ENCODE measurements at regions not wholly inside any gene's neighbourhood (a gene's known extent, or its start where the extent isn't known, plus 50 kb on each side); places are given as distances from the start of the nearest gene placed in this dataset.

DNA sequence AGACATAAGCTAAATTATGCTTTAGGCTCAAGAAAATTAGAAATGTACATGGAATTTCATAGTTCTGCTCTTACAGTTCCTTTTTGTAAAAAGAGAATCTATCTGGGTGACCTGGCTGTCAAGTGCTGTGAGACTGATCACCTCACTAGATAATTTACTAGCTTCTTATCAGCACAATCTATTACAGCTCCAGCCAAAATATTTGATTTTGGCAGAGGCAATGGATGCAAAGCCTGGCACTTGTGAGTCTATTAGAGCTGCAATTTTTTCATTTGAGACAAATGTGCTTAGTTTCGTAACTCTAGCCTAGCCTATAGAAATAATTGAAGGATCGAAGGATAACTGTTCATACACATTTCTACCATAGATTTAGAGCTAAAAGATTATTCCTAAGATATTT lies 927.5 kb downstream of the SLC6A15 start:
- TF ChIP-seq RAD21 (IDR thresholded peaks at IDR 0.05; ENCODE audit: low read length) (no peak), MXI1 (IDR thresholded peaks at IDR 0.05; ENCODE audit: borderline replicate concordance, low read depth, low read length) (no peak), MAFK (IDR thresholded peaks at IDR 0.05; ENCODE audit: low read depth, low read length) (no peak), CHD1 (IDR thresholded peaks at IDR 0.05; ENCODE audit: low read depth, low read length) (no peak), POLR2A (IDR thresholded peaks at IDR 0.05; ENCODE audit: low read depth, low read length) (no peak)
- TF ChIP-seq, protein P1, sequence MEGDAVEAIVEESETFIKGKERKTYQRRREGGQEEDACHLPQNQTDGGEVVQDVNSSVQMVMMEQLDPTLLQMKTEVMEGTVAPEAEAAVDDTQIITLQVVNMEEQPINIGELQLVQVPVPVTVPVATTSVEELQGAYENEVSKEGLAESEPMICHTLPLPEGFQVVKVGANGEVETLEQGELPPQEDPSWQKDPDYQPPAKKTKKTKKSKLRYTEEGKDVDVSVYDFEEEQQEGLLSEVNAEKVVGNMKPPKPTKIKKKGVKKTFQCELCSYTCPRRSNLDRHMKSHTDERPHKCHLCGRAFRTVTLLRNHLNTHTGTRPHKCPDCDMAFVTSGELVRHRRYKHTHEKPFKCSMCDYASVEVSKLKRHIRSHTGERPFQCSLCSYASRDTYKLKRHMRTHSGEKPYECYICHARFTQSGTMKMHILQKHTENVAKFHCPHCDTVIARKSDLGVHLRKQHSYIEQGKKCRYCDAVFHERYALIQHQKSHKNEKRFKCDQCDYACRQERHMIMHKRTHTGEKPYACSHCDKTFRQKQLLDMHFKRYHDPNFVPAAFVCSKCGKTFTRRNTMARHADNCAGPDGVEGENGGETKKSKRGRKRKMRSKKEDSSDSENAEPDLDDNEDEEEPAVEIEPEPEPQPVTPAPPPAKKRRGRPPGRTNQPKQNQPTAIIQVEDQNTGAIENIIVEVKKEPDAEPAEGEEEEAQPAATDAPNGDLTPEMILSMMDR (conservative IDR thresholded peaks at IDR 0.05; ENCODE audit: low read depth, low read length), result no peak
- TF ChIP-seq, protein P2, sequence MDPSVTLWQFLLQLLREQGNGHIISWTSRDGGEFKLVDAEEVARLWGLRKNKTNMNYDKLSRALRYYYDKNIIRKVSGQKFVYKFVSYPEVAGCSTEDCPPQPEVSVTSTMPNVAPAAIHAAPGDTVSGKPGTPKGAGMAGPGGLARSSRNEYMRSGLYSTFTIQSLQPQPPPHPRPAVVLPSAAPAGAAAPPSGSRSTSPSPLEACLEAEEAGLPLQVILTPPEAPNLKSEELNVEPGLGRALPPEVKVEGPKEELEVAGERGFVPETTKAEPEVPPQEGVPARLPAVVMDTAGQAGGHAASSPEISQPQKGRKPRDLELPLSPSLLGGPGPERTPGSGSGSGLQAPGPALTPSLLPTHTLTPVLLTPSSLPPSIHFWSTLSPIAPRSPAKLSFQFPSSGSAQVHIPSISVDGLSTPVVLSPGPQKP (IDR thresholded peaks at IDR 0.05; ENCODE audit: borderline replicate concordance, low read depth, low read length), result no peak

All from IMR-90 (cell line).